ENCODE measurements at regions not wholly inside any gene's neighbourhood (a gene's known extent, or its start where the extent isn't known, plus 50 kb on each side); places are given as distances from the start of the nearest gene placed in this dataset.

DNA sequence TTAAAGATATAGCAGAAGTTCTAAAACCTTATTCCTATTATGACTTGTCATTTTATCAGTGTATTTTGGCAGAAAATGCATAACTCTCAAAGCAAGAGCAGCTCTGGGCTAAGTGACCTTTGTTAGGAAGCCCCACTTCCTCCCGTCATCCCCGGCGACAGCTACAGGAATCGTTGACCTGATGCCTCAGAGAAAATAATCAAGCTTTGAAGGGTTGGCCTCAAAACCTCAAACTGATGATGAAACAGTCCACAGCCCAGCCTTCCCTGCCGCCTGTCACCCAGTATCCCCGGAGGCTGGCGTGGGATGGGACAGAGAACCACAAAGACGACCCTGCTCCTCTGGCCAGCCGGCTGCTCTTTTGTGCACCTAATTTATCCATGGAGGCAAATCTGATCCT is 65.3 kb downstream of the KCNF1 start:
- TF ChIP-seq POLR2A (IDR thresholded peaks at IDR 0.05) (no peak), POLR2AphosphoS5 (IDR thresholded peaks at IDR 0.05) (no peak)
- TF ChIP-seq, protein P1, sequence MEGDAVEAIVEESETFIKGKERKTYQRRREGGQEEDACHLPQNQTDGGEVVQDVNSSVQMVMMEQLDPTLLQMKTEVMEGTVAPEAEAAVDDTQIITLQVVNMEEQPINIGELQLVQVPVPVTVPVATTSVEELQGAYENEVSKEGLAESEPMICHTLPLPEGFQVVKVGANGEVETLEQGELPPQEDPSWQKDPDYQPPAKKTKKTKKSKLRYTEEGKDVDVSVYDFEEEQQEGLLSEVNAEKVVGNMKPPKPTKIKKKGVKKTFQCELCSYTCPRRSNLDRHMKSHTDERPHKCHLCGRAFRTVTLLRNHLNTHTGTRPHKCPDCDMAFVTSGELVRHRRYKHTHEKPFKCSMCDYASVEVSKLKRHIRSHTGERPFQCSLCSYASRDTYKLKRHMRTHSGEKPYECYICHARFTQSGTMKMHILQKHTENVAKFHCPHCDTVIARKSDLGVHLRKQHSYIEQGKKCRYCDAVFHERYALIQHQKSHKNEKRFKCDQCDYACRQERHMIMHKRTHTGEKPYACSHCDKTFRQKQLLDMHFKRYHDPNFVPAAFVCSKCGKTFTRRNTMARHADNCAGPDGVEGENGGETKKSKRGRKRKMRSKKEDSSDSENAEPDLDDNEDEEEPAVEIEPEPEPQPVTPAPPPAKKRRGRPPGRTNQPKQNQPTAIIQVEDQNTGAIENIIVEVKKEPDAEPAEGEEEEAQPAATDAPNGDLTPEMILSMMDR (IDR thresholded peaks at IDR 0.05 in 8 of 11, conservative IDR thresholded peaks at IDR 0.05 in 3 of 11) = no peak
